Activated T-helper 2 cell treated with anti-CD3 and anti-CD28 coated beads, Interferon-gamma antibody, Interleukin-2, Interleukin-4, amounts not matched to agents 10 μg/mL and 5 μg/mL and 100 μg/mL, durations not matched to agents 14 hours and 24 hours and 36 hours (primary cell): ENCODE measurements at regions not wholly inside any gene's neighbourhood (a gene's known extent, or its start where the extent isn't known, plus 50 kb on each side); places are given as distances from the start of the nearest gene placed in this dataset.

Source experiments
- DNase-seq: peaks from one replicate; pipeline ENCODE4 v3.0.0; 2021; ENCODE audit warnings: low spot score
- H3K27ac Mint-ChIP-seq: one replicate; pipeline ENCODE4 v1.8.0; 2021; ENCODE audit warnings: mixed read lengths
- H3K27me3 Mint-ChIP-seq: one replicate; pipeline ENCODE4 v1.8.0; 2021; ENCODE audit warnings: low read depth, mixed read lengths
- H3K36me3 Mint-ChIP-seq: one replicate; pipeline ENCODE4 v1.8.0; 2021; ENCODE audit warnings: low read depth, mixed read lengths
- H3K4me1 Mint-ChIP-seq: one replicate; pipeline ENCODE4 v1.8.0; 2021; ENCODE audit warnings: low read depth, mixed read lengths
- H3K4me3 Mint-ChIP-seq: one replicate; pipeline ENCODE4 v1.8.0; 2021; ENCODE audit warnings: low read depth, mild to moderate bottlenecking, moderate library complexity, mixed read lengths
- H3K9me3 Mint-ChIP-seq: one replicate; pipeline ENCODE4 v1.8.0; 2021; ENCODE audit warnings: mixed read lengths
- intact Hi-C: fragments of 100-400 bp; cut with micrococcal nuclease; formaldehyde crosslinking; loops from one replicate; pipeline ENCODE4 v1.15.1; 2023

GRCh38 chr12:32052212-32052713, 54.4 kb upstream of the BICD1 start:
- no peak overlapping the region for H3K27ac Mint-ChIP-seq
- H3K27me3 Mint-ChIP-seq: no peaks in the 10 kb centered on the region
- H3K4me1 Mint-ChIP-seq: no peaks in the 10 kb centered on the region
- H3K4me3 Mint-ChIP-seq: no peak overlapping the region
- peaks cover 3% of the 10 kb centered on the region for H3K9me3 Mint-ChIP-seq
- no peak for DNase-seq
- peaks cover 2% of the 10 kb centered on the region for H3K36me3 Mint-ChIP-seq
- intact Hi-C loops: no loop called here

GRCh38 chr12:32053881-32054624, 52.6 kb upstream of the BICD1 start:
- Mint-ChIP-seq H3K9me3 (peaks cover 3% of the 10 kb centered on the region), H3K27ac (no peak overlapping the region), H3K4me3 (no peak overlapping the region), H3K36me3 (peaks cover 2% of the 10 kb centered on the region), H3K27me3 (no peaks in the 10 kb centered on the region), H3K4me1 (peaks cover under 1% of the 10 kb centered on the region)
- intact Hi-C loops: no loop called here
- no peak for DNase-seq
